CD14-positive monocyte (primary cell): ENCODE measurements at regions not wholly inside any gene's neighbourhood (a gene's known extent, or its start where the extent isn't known, plus 50 kb on each side); places are given as distances from the start of the nearest gene placed in this dataset.

Source experiments
- DNase-seq, 3 donors: peaks; one replicate each; pipeline ENCODE4 v3.0.0-alpha.2; 2011 to 2022
- H2AFZ ChIP-seq: 2 replicates; pipeline ENCODE4 v1.6.0; 2012; ENCODE audit warnings: mild to moderate bottlenecking, low read depth, low read length, inconsistent platforms; ENCODE audit not compliant: insufficient read depth, poor library complexity, severe bottlenecking
- H3K27ac ChIP-seq, 2 donors: 1 replicate in 1 of 2; 2 replicates in 1 of 2; pipeline ENCODE4 v1.5.1; 2012 to 2013; ENCODE audit warnings: low read length in 2 of 2, control low read depth in 1 of 2, inconsistent platforms in 1 of 2, low read depth in 1 of 2, mild to moderate bottlenecking in 1 of 2
- H3K27me3 ChIP-seq, 2 donors: one replicate each; pipeline versions ENCODE4 v1.6.0 to v1.6.1; 2011 to 2013; ENCODE audit warnings: low read length in 2 of 2; ENCODE audit not compliant: control insufficient read depth in 2 of 2, insufficient read depth in 2 of 2
- H3K36me3 ChIP-seq, 2 donors: replicated peaks in 1 of 2; 1 replicate in 1 of 2; 2 replicates in 1 of 2; pipeline versions ENCODE4 v1.5.1 to v1.6.1; 2012 to 2013; ENCODE audit warnings: low read length in 2 of 2, control low read depth in 1 of 2, inconsistent platforms in 1 of 2, mild to moderate bottlenecking in 1 of 2; ENCODE audit not compliant: insufficient read depth in 2 of 2, control insufficient read depth in 1 of 2
- H3K4me1 ChIP-seq, 2 donors: 1 replicate in 1 of 2; 2 replicates in 1 of 2; pipeline versions ENCODE4 v1.5.1 to v1.6.1; 2012 to 2013; ENCODE audit warnings: low read length in 2 of 2, control low read depth in 1 of 2, inconsistent platforms in 1 of 2, mild to moderate bottlenecking in 1 of 2, moderate library complexity in 1 of 2; ENCODE audit not compliant: insufficient read depth in 2 of 2, control insufficient read depth in 1 of 2
- H3K4me2 ChIP-seq: replicated peaks from 2 replicates; pipeline ENCODE3; 2012; ENCODE audit warnings: low read length, moderate library complexity, mild to moderate bottlenecking; ENCODE audit not compliant: poor library complexity, severe bottlenecking; ENCODE audit errors: extremely low read depth
- H3K4me3 ChIP-seq, 3 experiments: fragments of 200-600 bp in 1 of 3; sonication (generic) in 1 of 3; replicated peaks in 1 of 3; 1 replicate in 2 of 3; 2 replicates in 1 of 3; pipeline ENCODE4 v1.5.1; 2011 to 2013; ENCODE audit warnings: low read length in 3 of 3, mild to moderate bottlenecking in 3 of 3, control low read depth in 2 of 3, low read depth in 2 of 3, inconsistent platforms in 1 of 3, moderate library complexity in 1 of 3
- H3K79me2 ChIP-seq: 2 replicates; pipeline ENCODE4 v1.6.0; 2012; ENCODE audit warnings: mild to moderate bottlenecking, control low read depth, inconsistent platforms, low read length, moderate library complexity; ENCODE audit not compliant: insufficient read depth
- H3K9ac ChIP-seq: 2 replicates; pipeline ENCODE4 v1.6.0; 2017; ENCODE audit warnings: low read length, mild to moderate bottlenecking; ENCODE audit not compliant: insufficient read depth, poor library complexity, severe bottlenecking
- H3K9me3 ChIP-seq, 2 donors: replicated peaks in 1 of 2; 1 replicate in 1 of 2; 2 replicates in 1 of 2; pipeline versions ENCODE4 v1.5.1 to v1.6.1; 2012 to 2013; ENCODE audit warnings: low read length in 2 of 2, control low read depth in 1 of 2; ENCODE audit not compliant: control insufficient read depth in 1 of 2, insufficient read depth in 1 of 2
- H4K20me1 ChIP-seq: 2 replicates; pipeline ENCODE4 v1.6.0; 2012; ENCODE audit warnings: mild to moderate bottlenecking, low read length, control low read depth, moderate library complexity; ENCODE audit not compliant: insufficient read depth
- H3K27ac Mint-ChIP-seq, 7 donors: one replicate each; pipeline ENCODE4 v1.8.0; 2020; ENCODE audit warnings: mild to moderate bottlenecking in 7 of 7, mixed read lengths in 7 of 7, moderate library complexity in 6 of 7, inconsistent platforms in 2 of 7
- H3K27me3 Mint-ChIP-seq, 3 donors: one replicate each; pipeline ENCODE4 v1.8.0; 2021 to 2022; ENCODE audit warnings: low read depth in 3 of 3, mild to moderate bottlenecking in 3 of 3, mixed read lengths in 3 of 3, moderate library complexity in 3 of 3, inconsistent platforms in 1 of 3
- H3K36me3 Mint-ChIP-seq, 2 donors: one replicate each; pipeline ENCODE4 v1.8.0; 2020; ENCODE audit warnings: mixed read lengths in 2 of 2, inconsistent platforms in 1 of 2, mild to moderate bottlenecking in 1 of 2
- H3K4me1 Mint-ChIP-seq: one replicate; pipeline ENCODE4 v1.8.0; 2020; ENCODE audit warnings: mild to moderate bottlenecking, mixed read lengths
- H3K4me3 Mint-ChIP-seq, 2 donors: one replicate each; pipeline ENCODE4 v1.8.0; 2020; ENCODE audit warnings: mild to moderate bottlenecking in 2 of 2, mixed read lengths in 2 of 2, moderate library complexity in 1 of 2
- H3K9me3 Mint-ChIP-seq, 7 donors: one replicate each; pipeline ENCODE4 v1.8.0; 2020 to 2022; ENCODE audit warnings: mixed read lengths in 7 of 7, mild to moderate bottlenecking in 6 of 7, moderate library complexity in 6 of 7, inconsistent platforms in 2 of 7
- WGBS: methylation state at CpG from one replicate; pipeline ENCODE4 v1.1.5; 2013; ENCODE audit warnings: missing lambda C conversion rate; ENCODE audit not compliant: insufficient coverage; 5-methylcytosine and 5-hydroxymethylcytosine counted together
- intact Hi-C, 2 donors: fragments of 100-400 bp; cut with micrococcal nuclease; formaldehyde crosslinking; loops; one replicate each; pipeline versions ENCODE4 v1.15.0 to v1.15.1; 2023
- TF ChIP-seq, protein P1 (sequence below): fragments of 200-600 bp; IDR thresholded peaks from one replicate; pipeline ENCODE4 v1.8.0; 2022; ENCODE audit warnings: antibody characterized with exemption, mild to moderate bottlenecking

DNA sequence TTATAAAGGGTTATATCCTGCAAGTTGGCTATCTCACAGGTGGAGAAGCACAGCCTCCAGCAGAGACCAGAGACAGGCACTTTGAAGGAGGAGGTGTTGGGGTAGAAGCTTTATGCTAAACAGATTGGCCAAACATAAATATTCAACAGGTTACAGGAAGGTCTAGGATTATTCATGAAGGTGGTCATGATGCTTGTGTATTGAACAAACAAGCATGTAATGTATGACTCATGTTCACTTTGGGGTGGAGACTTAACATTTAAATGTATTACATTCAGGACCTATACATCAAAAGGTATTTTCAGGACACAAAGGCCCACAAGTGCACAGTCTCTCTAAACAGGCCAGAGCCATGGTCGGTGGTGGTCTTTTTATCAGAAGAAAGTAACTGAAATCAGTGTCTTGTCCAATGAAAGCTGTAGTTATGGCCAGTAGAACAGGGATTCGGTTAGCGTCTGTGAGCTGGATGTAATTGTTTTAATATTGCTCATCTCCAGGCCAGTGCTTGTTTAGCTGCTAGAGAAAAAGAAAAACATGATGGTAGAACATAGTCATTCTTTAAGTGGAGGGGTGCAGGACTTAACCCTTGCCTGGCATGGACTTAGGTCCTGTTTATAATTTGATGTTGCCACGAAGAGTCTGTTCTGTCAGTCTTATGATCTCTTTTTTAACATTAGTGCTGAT lies 555.2 kb upstream of the PCDH10 start:
- Histone ChIP-seq H4K20me1 (no peaks in the 10 kb centered on the region), H3K4me1 (no peaks in the 10 kb centered on the region), H3K36me3 (no peaks in the 10 kb centered on the region), H3K4me3 (no peak overlapping the region), H3K79me2 (no peaks in the 10 kb centered on the region), H3K4me2 (no peak overlapping the region), H3K27me3 (no peaks in the 10 kb centered on the region), H3K27ac (no peak overlapping the region), H3K9me3 (peaks cover 0 to 6% of the 10 kb centered on the region in 2 donors), H3K9ac (no peak overlapping the region), H2AFZ (no peak overlapping the region)
- intact Hi-C loops: no loop called here
- DNase-seq: no peak
- Mint-ChIP-seq H3K9me3 (peaks cover 0 to 6% (median 0%) of the 10 kb centered on the region in 7 donors), H3K36me3 (no peaks in the 10 kb centered on the region), H3K4me3 (no peak overlapping the region), H3K27me3 (no peaks in the 10 kb centered on the region), H3K4me1 (no peaks in the 10 kb centered on the region), H3K27ac (no peak overlapping the region)
- 30% methylated on average over 2 of the region's 4 CpGs for WGBS
- TF ChIP-seq, protein P1, sequence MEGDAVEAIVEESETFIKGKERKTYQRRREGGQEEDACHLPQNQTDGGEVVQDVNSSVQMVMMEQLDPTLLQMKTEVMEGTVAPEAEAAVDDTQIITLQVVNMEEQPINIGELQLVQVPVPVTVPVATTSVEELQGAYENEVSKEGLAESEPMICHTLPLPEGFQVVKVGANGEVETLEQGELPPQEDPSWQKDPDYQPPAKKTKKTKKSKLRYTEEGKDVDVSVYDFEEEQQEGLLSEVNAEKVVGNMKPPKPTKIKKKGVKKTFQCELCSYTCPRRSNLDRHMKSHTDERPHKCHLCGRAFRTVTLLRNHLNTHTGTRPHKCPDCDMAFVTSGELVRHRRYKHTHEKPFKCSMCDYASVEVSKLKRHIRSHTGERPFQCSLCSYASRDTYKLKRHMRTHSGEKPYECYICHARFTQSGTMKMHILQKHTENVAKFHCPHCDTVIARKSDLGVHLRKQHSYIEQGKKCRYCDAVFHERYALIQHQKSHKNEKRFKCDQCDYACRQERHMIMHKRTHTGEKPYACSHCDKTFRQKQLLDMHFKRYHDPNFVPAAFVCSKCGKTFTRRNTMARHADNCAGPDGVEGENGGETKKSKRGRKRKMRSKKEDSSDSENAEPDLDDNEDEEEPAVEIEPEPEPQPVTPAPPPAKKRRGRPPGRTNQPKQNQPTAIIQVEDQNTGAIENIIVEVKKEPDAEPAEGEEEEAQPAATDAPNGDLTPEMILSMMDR: no peak

DNA sequence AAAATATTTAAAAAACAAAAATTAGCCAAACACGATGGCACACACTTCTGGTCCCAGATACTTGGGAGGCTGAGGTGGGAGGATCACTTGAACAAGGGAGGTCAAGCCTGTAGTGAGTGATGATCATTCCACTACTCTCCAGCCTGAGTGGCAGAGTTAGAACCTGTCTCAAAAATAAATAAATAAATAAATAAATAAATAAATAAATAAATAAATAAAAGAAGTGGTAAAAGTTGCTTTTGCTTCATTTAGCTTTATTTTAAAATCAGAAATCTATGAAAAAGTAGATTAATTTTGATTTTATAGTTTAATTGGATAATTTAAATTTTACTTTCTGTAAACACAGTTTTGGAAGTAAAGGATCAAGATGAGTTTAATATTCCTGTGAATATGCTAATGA lies 552.9 kb upstream of the PCDH10 start:
- H3K4me3 Mint-ChIP-seq: no peak overlapping the region
- Histone ChIP-seq H3K79me2 (no peaks in the 10 kb centered on the region), H3K36me3 (no peaks in the 10 kb centered on the region), H4K20me1 (no peaks in the 10 kb centered on the region), H3K4me3 (no peak overlapping the region), H3K9ac (no peak overlapping the region), H3K27me3 (no peaks in the 10 kb centered on the region), H3K4me1 (no peaks in the 10 kb centered on the region), H3K4me2 (no peak overlapping the region), H3K9me3 (peaks cover 0 to 6% of the 10 kb centered on the region in 2 donors), H2AFZ (no peak overlapping the region), H3K27ac (no peak overlapping the region)
- no peaks in the 10 kb centered on the region for H3K27me3 Mint-ChIP-seq
- H3K4me1 Mint-ChIP-seq: no peaks in the 10 kb centered on the region
- TF ChIP-seq, protein P1: no peak
- intact Hi-C loops: no loop called here
- no peak overlapping the region for H3K27ac Mint-ChIP-seq
- H3K9me3 Mint-ChIP-seq: peaks cover 0 to 8% (median 0%) of the 10 kb centered on the region in 7 donors
- WGBS: no CpG with 5 or more reads among the region's 1 CpG
- no peaks in the 10 kb centered on the region for H3K36me3 Mint-ChIP-seq
- no peak for DNase-seq
